IMR-90 (cell line): ENCODE measurements at regions not wholly inside any gene's neighbourhood (a gene's known extent, or its start where the extent isn't known, plus 50 kb on each side); places are given as distances from the start of the nearest gene placed in this dataset.

Experiments used
- ATAC-seq: fragments of 200-7000 bp; cut with Tn5 transposase; 2 replicates; pipeline ENCODE4 v1.9.1; 2020; ENCODE audit warnings: low read depth, mild to moderate bottlenecking, moderate library complexity
- BruUV-seq: library from RNA; stranded (reverse); fragments of 400-500 nt; replicated peaks from 2 replicates; lab custom pipeline; 2021; lab: Mats Ljungman, UMichigan
- CTCF ChIA-PET: fragments of 300-600 bp; formaldehyde crosslinking; extraction: SDS; loops from one replicate; lab custom pipeline; 2021; ENCODE audit warnings: antibody characterized with exemption; lab: Yijun Ruan, JAX
- POLR2A ChIA-PET: fragments of 300-600 bp; sonication (Branson Sonifier 250); formaldehyde crosslinking; loops from one replicate; lab custom pipeline; 2022; ENCODE audit warnings: antibody characterized with exemption; ENCODE audit not compliant: unreplicated experiment; lab: Charles Lee
- DNase-seq: peaks from one replicate; pipeline ENCODE4 v3.0.0; 2013
- H2AFZ ChIP-seq: replicated peaks from 2 replicates; pipeline ENCODE3; 2013; ENCODE audit warnings: low read length, mild to moderate bottlenecking; ENCODE audit not compliant: poor library complexity
- H2AK5ac ChIP-seq: 2 replicates; pipeline ENCODE4 v1.6.1; 2013; ENCODE audit warnings: low read depth, low read length, inconsistent platforms
- H2AK9ac ChIP-seq: replicated peaks from 2 replicates; pipeline ENCODE3; 2013; ENCODE audit warnings: mild to moderate bottlenecking, low read depth, low read length, moderate library complexity; ENCODE audit not compliant: poor library complexity
- H2BK120ac ChIP-seq: 2 replicates; pipeline ENCODE4 v1.6.1; 2013; ENCODE audit warnings: low read depth, low read length, inconsistent platforms
- H2BK15ac ChIP-seq: 3 replicates; pipeline ENCODE4 v1.6.1; 2013; ENCODE audit warnings: low read depth, low read length, inconsistent platforms
- H2BK20ac ChIP-seq: 2 replicates; pipeline ENCODE4 v1.6.1; 2013; ENCODE audit warnings: low read depth, mild to moderate bottlenecking, inconsistent platforms, low read length, moderate library complexity
- H2BK5ac ChIP-seq: 2 replicates; pipeline ENCODE4 v1.6.1; 2013; ENCODE audit warnings: mild to moderate bottlenecking, low read depth, low read length, inconsistent platforms; ENCODE audit not compliant: poor library complexity, severe bottlenecking
- H3K14ac ChIP-seq: replicated peaks from 2 replicates; pipeline ENCODE4 v1.6.1; 2013; ENCODE audit warnings: low read depth, low read length, inconsistent platforms
- H3K18ac ChIP-seq: 2 replicates; pipeline ENCODE4 v1.6.1; 2013; ENCODE audit warnings: low read depth, low read length, control low read depth
- H3K23ac ChIP-seq: 2 replicates; pipeline ENCODE4 v1.6.1; 2013; ENCODE audit warnings: low read depth, low read length, inconsistent platforms
- H3K27ac ChIP-seq: 2 replicates; pipeline ENCODE4 v1.5.1; 2013; ENCODE audit warnings: mild to moderate bottlenecking, control low read depth, low read length; ENCODE audit not compliant: insufficient read depth
- H3K27me3 ChIP-seq: 2 replicates; pipeline ENCODE4 v1.6.1; 2013; ENCODE audit warnings: low read length; ENCODE audit not compliant: control insufficient read depth, insufficient read depth
- H3K36me3 ChIP-seq: 2 replicates; pipeline ENCODE4 v1.6.1; 2013; ENCODE audit warnings: low read length, mixed read lengths; ENCODE audit not compliant: control insufficient read depth, insufficient read depth
- H3K4ac ChIP-seq: 2 replicates; pipeline ENCODE4 v1.6.1; 2013; ENCODE audit warnings: low read depth, low read length, inconsistent platforms
- H3K4me1 ChIP-seq: 2 replicates; pipeline ENCODE4 v1.6.1; 2013; ENCODE audit warnings: low read length, mixed read lengths; ENCODE audit not compliant: control insufficient read depth, insufficient read depth
- H3K4me2 ChIP-seq: 2 replicates; pipeline ENCODE4 v1.6.1; 2013; ENCODE audit warnings: low read depth, mild to moderate bottlenecking, control low read depth, low read length, moderate library complexity
- H3K4me3 ChIP-seq: 2 replicates; pipeline ENCODE4 v1.5.1; 2013; ENCODE audit warnings: low read depth, mild to moderate bottlenecking, control low read depth, low read length, moderate library complexity; ENCODE audit not compliant: insufficient read depth
- H3K56ac ChIP-seq: 2 replicates; pipeline ENCODE4 v1.6.1; 2013; ENCODE audit warnings: low read length, inconsistent platforms; ENCODE audit not compliant: insufficient read depth; ENCODE audit errors: extremely low read depth
- H3K79me1 ChIP-seq, 2 experiments: 2 replicates each; pipeline ENCODE4 v1.6.1; 2013; ENCODE audit warnings: low read length in 2 of 2, inconsistent platforms in 1 of 2, low read depth in 1 of 2
- H3K9ac ChIP-seq: 2 replicates; pipeline ENCODE4 v1.6.1; 2013; ENCODE audit warnings: low read depth, low read length, control low read depth
- H3K9me1 ChIP-seq: 2 replicates; pipeline ENCODE4 v1.6.1; 2013; ENCODE audit warnings: low read length, inconsistent platforms; ENCODE audit not compliant: insufficient read depth
- H3K9me3 ChIP-seq: 2 replicates; pipeline ENCODE4 v1.6.1; 2013; ENCODE audit warnings: low read length; ENCODE audit not compliant: control insufficient read depth, insufficient read depth
- H4K20me1 ChIP-seq: 2 replicates; pipeline ENCODE4 v1.6.1; 2013; ENCODE audit warnings: low read length, inconsistent platforms; ENCODE audit not compliant: insufficient read depth
- H4K5ac ChIP-seq: 2 replicates; pipeline ENCODE4 v1.6.1; 2013; ENCODE audit warnings: mild to moderate bottlenecking, low read depth, low read length, control low read depth
- H4K8ac ChIP-seq, 2 experiments: 2 replicates each; pipeline ENCODE4 v1.6.1; 2013; ENCODE audit warnings: low read depth in 2 of 2, low read length in 2 of 2, control low read depth in 1 of 2, inconsistent platforms in 1 of 2
- H4K91ac ChIP-seq: 2 replicates; pipeline ENCODE4 v1.6.1; 2013; ENCODE audit warnings: low read depth, low read length, inconsistent platforms; ENCODE audit not compliant: insufficient read depth
- FOS ChIP-seq: fragments of 150-350 bp; IDR thresholded peaks from 2 replicates; pipeline ENCODE4 v1.6.1; 2016; ENCODE audit warnings: low read depth, low read length
- MAFK ChIP-seq: IDR thresholded peaks from 2 replicates; pipeline ENCODE4 v1.6.1; 2012; ENCODE audit warnings: low read depth, low read length, improper control_type of control experiment
- MAZ ChIP-seq: IDR thresholded peaks from 2 replicates; pipeline ENCODE4 v1.6.1; 2012; ENCODE audit warnings: low read depth, mild to moderate bottlenecking, low read length, improper control_type of control experiment, moderate library complexity, borderline replicate concordance
- RFX5 ChIP-seq: IDR thresholded peaks from 2 replicates; pipeline ENCODE4 v1.8.0; 2012; ENCODE audit warnings: low read depth, mild to moderate bottlenecking, low read length, moderate library complexity
- USF2 ChIP-seq: fragments of 150-350 bp; IDR thresholded peaks from 2 replicates; pipeline ENCODE4 v1.6.1; 2017; ENCODE audit warnings: mild to moderate bottlenecking, antibody characterized with exemption, low read length, low read depth
- WGBS, 2 experiments: methylation state at CpG; one replicate each; pipeline versions ENCODE4 v1.1.5 to v1.1.7; 2013; ENCODE audit warnings: missing lambda C conversion rate in 2 of 2; ENCODE audit not compliant: insufficient read length in 1 of 2; ENCODE audit errors: extremely low coverage in 2 of 2; 5-methylcytosine and 5-hydroxymethylcytosine counted together
- dilution Hi-C: fragments of 300-500 bp; cut with HindIII; formaldehyde crosslinking; loops from one replicate; pipeline ENCODE4 v1.14.3; 2018; ENCODE audit warnings: low sequenced_read_pairs; ENCODE audit not compliant: unreplicated experiment
- in situ Hi-C: fragments of 300-500 bp; cut with MboI; formaldehyde crosslinking; loops from 3 replicates; pipeline ENCODE4 v1.14.3; 2019; ENCODE audit warnings: low sequenced_read_pairs, inconsistent platforms, mixed read lengths
- intact Hi-C: fragments of 100-400 bp; cut with micrococcal nuclease; formaldehyde crosslinking; loops from 2 replicates; pipeline ENCODE4 v1.10.0; 2022

GRCh38 chr15:53378096-53378800 lies 381.2 kb downstream of the WDR72 start:
- intact Hi-C loops (no loop called here), in situ Hi-C loops (no loop called here), dilution Hi-C loops (no loop called here)
- Histone ChIP-seq H3K56ac (no peak overlapping the region), H3K18ac (no peak overlapping the region), H4K5ac (no peak overlapping the region), H3K4ac (no peak overlapping the region), H3K27me3 (no peaks in the 10 kb centered on the region), H2AK9ac (no peak overlapping the region), H3K4me3 (no peak overlapping the region), H3K4me1 (no peaks in the 10 kb centered on the region), H4K20me1 (no peaks in the 10 kb centered on the region), H2BK120ac (no peak overlapping the region), H2AFZ (no peak overlapping the region), H3K79me1 (no peaks in the 10 kb centered on the region), H3K36me3 (no peaks in the 10 kb centered on the region), H3K27ac (no peak overlapping the region), H4K91ac (no peak overlapping the region), H3K23ac (no peak overlapping the region), H3K14ac (no peak overlapping the region), H2BK5ac (no peak overlapping the region), H4K8ac (no peak overlapping the region), H3K9me1 (no peaks in the 10 kb centered on the region), H2BK15ac (no peak overlapping the region), H2AK5ac (no peak overlapping the region), H3K9me3 (peaks cover 4% of the 10 kb centered on the region), H3K9ac (no peak overlapping the region), H3K4me2 (no peak overlapping the region), H2BK20ac (no peak overlapping the region)
- 17% methylated on average over 2 of the region's 4 CpGs; no CpG with 5 or more reads in 1 of the 2 experiments for WGBS, 2 experiments
- BruUV-seq = no TSS peak
- DNase-seq = no peak
- ChIA-PET POLR2A (no interaction called here), CTCF (no interaction called here)
- TF ChIP-seq USF2 (no peak), RFX5 (no peak), FOS (no peak), MAFK (no peak), MAZ (no peak)
- ATAC-seq = no peak
